Brain pericyte (primary cell): ENCODE measurements at regions not wholly inside any gene's neighbourhood (a gene's known extent, or its start where the extent isn't known, plus 50 kb on each side); places are given as distances from the start of the nearest gene placed in this dataset.
"Not testable (repeated sequence)": the region's sequence is repeated elsewhere in the genome, so short reads cannot be mapped to it uniquely, and the experiment has no call there.

Experiments used
- DNase-seq: peaks from one replicate; pipeline ENCODE4 v3.0.0-alpha.2; 2012; ENCODE audit warnings: low read depth, low spot score

GRCh38 chr12:9449657-9450126, 158.0 kb downstream of the KLRB1 start:
- not testable (repeated sequence) for DNase-seq

- DNase-seq: no peak
Observed at GRCh38 chr12:9449181-9449580, 158.5 kb downstream of the KLRB1 start.

DNA sequence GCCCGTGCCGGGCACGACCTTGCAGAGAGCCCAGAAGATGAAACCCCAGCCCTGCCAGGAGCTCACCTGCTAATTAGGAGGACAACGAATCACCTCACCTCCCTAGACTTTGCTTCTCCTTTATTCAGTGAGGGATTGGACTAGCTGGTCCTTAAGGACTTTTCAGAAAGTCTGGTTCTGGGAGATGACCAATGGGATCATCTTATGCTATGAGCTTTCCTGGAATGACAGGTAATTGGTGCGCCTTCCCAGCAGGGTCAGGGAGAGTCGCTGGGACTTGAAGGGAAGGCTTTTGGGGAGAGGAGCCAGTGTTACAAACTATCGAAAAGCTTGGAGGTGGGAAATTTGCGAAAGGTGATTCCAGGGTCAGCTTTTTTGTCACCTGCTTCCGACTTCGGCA, 159.1 kb downstream of the KLRB1 start:
- not testable (repeated sequence) for DNase-seq

DNA sequence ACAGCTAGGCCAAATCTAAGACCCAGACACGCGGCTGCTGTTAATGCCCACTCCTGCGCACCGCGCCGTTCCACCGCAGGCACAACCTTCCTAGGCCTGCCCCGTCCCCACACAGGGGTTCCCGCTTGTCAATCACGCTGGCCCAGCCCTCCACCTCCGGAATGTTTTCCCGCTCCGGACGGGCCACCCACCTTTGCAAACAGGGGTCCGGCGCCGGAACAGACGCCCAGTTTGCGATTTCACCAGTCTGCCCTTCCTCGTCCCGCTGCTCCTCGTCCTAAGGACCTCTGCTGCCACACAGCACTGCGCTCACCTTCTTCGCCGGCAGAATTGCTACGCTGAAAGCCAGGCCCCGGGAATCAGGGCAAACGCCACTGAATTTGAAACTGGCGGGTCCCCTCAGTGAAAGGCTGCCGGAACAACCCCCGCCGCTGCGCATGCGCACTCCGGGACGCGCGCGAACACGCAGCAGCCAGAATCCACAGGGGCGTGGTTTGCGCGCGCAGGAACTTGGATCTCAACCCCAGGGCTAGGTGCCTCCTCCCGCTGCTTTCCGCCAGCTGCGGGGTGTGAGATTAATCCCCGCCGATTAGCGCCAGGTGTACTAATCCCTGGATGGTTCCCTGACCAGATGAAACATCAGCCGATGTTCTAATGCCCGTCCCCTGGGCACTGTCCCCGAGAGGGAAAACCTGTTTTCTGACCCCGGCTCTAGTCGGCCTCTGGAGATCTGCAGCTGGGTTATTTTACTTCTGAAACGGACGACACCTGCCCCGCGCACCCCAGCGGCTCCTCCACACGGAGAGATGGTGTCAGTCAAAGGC, 159.7 kb downstream of the KLRB1 start:
- not testable (repeated sequence) for DNase-seq

- not testable (repeated sequence) for DNase-seq
Observed at GRCh38 chr12:9446883-9447761, 160.6 kb downstream of the KLRB1 start.

- not testable (repeated sequence) for DNase-seq
Observed at GRCh38 chr12:9440428-9440827, 167.3 kb downstream of the KLRB1 start.

- DNase-seq: not testable (repeated sequence)
Observed at GRCh38 chr12:9435682-9436081, 172.0 kb downstream of the KLRB1 start.

DNA sequence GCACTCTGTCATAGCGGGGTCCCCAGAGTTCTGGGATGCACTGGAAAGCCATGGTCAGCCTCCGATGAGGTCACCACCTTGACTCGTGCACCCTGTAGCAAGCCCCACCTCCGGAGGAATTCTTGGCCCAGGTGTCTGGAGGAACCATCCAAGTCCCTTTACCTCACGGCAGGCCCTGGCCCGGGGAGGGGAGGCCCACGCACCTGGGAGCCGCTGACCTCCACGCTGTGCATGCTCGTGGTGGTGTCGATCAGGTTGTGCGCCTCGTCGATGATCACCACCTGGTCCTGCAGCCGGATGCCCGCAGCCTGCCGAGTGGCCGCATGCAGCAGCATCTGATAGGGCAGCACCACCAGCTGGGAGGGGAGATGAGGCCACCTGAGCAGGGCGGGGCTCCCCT, 177.3 kb downstream of the KLRB1 start:
- not testable (repeated sequence) for DNase-seq

- not testable (repeated sequence) for DNase-seq
Observed at GRCh38 chr12:9428856-9429255, 178.9 kb downstream of the KLRB1 start.

DNA sequence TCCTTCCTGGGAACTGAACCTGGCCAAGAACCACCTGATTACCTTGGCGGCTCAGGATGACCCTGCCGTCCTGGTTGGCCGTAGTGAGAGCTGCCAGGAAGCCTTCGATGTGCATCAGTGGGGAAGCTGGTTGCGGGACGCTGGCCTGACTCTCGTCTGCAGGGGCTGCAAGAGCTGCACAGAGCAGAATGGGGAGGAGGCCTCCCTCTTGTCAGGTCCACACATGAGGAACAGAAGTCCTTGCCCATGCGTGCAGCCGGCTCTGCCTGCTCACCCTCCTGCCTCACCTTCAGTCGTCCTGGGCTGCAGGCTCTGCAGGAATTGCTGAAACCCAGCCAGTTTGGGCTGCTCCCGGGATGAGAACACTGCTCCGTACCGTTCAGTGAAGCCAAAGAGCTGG, 182.3 kb downstream of the KLRB1 start:
- not testable (repeated sequence) for DNase-seq

GRCh38 chr12:9424175-9424740, 183.5 kb downstream of the KLRB1 start:
- DNase-seq: not testable (repeated sequence)

GRCh38 chr12:9422689-9423088, 185.0 kb downstream of the KLRB1 start:
- not testable (repeated sequence) for DNase-seq

DNA sequence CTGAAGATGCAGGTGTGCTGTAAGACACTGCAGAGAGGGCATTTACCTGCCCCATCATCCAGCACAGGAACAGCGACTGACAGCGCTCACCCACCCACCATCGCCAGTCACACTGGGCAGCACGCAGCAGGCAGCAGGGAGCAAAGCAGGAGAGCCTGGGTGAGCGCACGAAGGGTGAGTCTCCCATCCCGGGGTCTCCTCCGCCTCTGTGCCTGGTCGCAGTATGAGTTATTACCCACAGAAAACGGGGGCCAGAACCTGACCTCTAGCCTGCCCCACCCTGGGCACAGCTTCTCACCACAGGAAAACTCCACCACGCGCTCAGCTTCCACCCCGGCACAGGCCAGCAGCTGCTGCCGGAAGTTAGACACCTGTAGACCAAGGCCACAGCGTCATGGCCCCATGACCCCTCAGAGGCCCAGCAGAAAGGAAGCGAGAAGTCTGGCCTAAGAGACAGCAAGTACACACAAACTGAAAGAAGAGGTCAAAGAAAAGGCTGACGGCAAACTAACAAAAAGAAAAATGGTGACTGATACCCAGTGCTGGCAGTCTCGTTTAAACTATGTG, 186.1 kb downstream of the KLRB1 start:
- not testable (repeated sequence) for DNase-seq

- not testable (repeated sequence) for DNase-seq
Observed at GRCh38 chr12:9420817-9421519, 186.7 kb downstream of the KLRB1 start.

DNA sequence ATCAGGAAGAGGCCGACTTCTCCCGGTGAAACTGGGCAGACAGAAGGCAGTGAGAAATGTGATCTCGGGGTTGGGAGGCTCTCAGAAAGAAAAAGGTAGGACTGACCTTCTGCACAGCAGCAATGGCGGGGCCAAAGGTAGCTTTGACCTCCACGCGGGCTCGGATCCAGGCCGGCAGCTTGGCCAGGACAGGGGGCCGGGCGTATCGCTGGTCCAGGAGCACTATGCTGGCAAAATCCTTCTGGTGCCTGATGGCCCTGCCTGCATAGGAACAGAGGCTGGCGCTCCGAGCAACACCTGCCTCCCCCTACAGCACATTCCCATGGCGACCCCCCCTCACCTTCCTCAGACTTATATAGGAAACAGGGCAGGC, 189.1 kb downstream of the KLRB1 start:
- not testable (repeated sequence) for DNase-seq

GRCh38 chr12:9417947-9418668, 189.6 kb downstream of the KLRB1 start:
- DNase-seq: not testable (repeated sequence)

DNA sequence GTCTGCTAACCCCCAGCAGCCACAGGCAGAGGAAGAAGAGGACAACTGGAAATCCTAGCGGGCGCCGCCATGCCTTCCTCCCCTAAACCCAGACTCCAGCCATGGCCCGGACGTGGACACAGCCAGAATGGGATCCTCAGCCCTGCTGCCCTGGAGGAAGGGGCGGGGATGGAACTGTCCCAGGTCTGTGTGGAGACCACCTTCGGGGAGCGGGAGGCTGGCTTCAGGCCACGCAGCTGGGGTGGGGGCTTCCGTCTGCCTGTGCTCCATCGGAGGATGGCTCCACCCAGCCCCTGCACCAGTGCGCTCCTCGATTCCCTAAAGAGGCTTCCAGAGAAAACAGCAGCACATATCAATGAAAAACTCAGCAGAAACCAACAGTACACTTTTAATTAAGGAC, 190.4 kb downstream of the KLRB1 start:
- not testable (repeated sequence) for DNase-seq

DNA sequence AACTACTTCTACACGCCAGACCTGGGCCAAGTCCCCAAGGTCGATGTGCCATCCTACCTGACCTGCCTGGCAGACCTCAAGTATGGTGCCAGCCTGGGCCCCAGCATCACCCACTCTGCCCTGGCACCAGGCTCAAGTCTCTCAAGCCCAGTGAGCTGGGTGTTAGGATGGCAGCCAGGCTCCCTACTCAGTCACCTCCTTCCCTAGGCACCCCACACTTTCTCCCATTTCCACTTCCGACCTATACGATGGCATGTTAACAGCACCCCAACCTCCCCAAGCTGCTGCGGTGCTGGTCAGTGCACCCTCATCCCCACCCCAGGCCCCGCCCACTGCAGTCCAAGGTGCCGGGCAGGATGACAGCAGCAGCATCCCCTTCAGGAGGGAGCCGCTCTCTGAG, 191.4 kb downstream of the KLRB1 start:
- not testable (repeated sequence) for DNase-seq

DNA sequence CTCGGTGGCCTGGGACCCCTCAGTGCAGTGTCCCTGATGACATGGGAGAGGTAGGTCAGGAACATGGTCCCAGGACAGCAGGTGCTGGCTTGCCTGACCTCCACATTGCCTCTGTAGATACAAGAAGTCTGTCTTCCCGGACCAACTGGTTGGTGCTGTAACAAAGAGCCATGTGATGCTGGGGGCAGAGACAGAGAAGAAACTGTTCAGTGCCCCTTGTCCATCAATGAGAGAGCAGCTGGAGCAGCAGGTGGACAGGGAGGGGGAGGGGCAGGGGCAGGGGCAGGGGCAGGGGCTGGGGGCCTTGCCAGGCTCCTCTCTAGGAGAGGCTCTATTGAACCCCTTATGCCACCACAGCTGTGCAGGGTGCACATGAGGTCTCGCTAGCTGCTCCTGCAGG, 191.8 kb downstream of the KLRB1 start:
- DNase-seq: not testable (repeated sequence)

GRCh38 chr12:9413862-9414261, 193.9 kb downstream of the KLRB1 start:
- not testable (repeated sequence) for DNase-seq
